ENCODE measurements at regions not wholly inside any gene's neighbourhood (a gene's known extent, or its start where the extent isn't known, plus 50 kb on each side); places are given as distances from the start of the nearest gene placed in this dataset.

DNA sequence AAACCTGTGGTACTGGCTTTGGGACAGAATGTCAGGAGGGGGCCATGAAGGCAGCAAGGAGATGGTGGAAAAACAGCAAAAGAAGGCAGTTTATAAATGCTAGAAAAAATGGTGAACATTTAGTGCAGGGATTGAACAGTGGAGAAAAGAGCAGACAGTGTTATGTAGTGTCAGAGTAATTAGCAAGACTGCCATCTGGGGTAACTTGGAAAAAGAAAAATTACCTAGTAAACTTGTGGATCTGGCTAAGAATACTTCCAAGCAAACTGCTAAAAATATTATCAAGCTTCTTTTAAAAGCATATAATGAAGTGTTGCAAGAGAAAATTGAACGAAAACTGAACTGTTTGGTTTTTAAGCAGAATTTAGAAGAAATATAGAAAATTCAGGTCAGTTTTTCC is 267.8 kb downstream of the INSIG2 start:
- RAD21 ChIA-PET (ENCODE audit: unreplicated experiment), result no interaction called here
- H3K4me3 ChIP-seq, result no peak overlapping the region
- H3K36me3 ChIP-seq (ENCODE audit: control insufficient read depth in 2 of 2, insufficient read depth in 2 of 2, low read length in 1 of 2), result no peaks in the 10 kb centered on the region
- no peaks in the 10 kb centered on the region for H3K79me2 ChIP-seq (ENCODE audit: control insufficient read depth, insufficient read depth, low read length)
- POLR2A ChIA-PET, result no interaction called here
- intact Hi-C loops (cut with micrococcal nuclease; ENCODE audit: unreplicated experiment), result no loop called here
- H3K9ac ChIP-seq (ENCODE audit: control insufficient read depth, insufficient read depth, low read length), result no peak overlapping the region
- H3K4me2 ChIP-seq (ENCODE audit: control insufficient read depth, insufficient read depth), result no peak overlapping the region
- no peak overlapping the region for H2AFZ ChIP-seq (ENCODE audit: control insufficient read depth, low read depth, low read length)
- no peaks in the 10 kb centered on the region for H3K9me3 ChIP-seq (replicated peaks; ENCODE audit: control insufficient read depth, insufficient read depth, low read length)
- DNase-seq (ENCODE audit: low read depth, low spot score) (no peak), FAIRE-seq (no peak), ATAC-seq (no peak)
- BruUV-seq (replicated peaks), result no TSS peak
- CTCF ChIA-PET, result no interaction called here
- in situ Hi-C loops (cut with MboI), result no loop called here
- H3K27me3 ChIP-seq (replicated peaks in 1 of 2; ENCODE audit: control insufficient read depth in 2 of 2, insufficient read depth in 2 of 2, low read length in 1 of 2), result no peaks in the 10 kb centered on the region; a peak in 1 of 4 replicates
- TF ChIP-seq, protein P1, sequence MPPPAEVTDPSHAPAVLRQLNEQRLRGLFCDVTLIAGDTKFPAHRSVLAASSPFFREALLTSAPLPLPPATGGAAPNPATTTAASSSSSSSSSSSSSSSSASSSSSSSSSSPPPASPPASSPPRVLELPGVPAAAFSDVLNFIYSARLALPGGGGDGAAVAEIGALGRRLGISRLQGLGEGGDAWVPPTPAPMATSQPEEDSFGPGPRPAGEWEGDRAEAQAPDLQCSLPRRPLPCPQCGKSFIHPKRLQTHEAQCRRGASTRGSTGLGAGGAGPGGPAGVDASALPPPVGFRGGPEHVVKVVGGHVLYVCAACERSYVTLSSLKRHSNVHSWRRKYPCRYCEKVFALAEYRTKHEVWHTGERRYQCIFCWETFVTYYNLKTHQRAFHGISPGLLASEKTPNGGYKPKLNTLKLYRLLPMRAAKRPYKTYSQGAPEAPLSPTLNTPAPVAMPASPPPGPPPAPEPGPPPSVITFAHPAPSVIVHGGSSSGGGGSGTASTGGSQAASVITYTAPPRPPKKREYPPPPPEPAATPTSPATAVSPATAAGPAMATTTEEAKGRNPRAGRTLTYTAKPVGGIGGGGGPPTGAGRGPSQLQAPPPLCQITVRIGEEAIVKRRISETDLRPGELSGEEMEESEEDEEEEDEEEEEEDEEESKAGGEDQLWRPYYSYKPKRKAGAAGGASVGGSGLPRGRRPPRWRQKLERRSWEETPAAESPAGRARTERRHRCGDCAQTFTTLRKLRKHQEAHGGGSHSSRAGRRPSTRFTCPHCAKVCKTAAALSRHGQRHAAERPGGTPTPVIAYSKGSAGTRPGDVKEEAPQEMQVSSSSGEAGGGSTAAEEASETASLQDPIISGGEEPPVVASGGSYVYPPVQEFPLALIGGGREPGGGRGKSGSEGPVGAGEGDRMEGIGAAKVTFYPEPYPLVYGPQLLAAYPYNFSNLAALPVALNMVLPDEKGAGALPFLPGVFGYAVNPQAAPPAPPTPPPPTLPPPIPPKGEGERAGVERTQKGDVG (CRISPR knock-in tag; IDR thresholded peaks at IDR 0.05), result no peak
- TF ChIP-seq, protein P2, sequence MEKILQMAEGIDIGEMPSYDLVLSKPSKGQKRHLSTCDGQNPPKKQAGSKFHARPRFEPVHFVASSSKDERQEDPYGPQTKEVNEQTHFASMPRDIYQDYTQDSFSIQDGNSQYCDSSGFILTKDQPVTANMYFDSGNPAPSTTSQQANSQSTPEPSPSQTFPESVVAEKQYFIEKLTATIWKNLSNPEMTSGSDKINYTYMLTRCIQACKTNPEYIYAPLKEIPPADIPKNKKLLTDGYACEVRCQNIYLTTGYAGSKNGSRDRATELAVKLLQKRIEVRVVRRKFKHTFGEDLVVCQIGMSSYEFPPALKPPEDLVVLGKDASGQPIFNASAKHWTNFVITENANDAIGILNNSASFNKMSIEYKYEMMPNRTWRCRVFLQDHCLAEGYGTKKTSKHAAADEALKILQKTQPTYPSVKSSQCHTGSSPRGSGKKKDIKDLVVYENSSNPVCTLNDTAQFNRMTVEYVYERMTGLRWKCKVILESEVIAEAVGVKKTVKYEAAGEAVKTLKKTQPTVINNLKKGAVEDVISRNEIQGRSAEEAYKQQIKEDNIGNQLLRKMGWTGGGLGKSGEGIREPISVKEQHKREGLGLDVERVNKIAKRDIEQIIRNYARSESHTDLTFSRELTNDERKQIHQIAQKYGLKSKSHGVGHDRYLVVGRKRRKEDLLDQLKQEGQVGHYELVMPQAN (conservative IDR thresholded peaks at IDR 0.05), result no peak
- no peak for TF ChIP-seq MYB (IDR thresholded peaks at IDR 0.05; ENCODE audit: borderline replicate concordance, low read depth, low read length)
- TF ChIP-seq, protein P3, sequence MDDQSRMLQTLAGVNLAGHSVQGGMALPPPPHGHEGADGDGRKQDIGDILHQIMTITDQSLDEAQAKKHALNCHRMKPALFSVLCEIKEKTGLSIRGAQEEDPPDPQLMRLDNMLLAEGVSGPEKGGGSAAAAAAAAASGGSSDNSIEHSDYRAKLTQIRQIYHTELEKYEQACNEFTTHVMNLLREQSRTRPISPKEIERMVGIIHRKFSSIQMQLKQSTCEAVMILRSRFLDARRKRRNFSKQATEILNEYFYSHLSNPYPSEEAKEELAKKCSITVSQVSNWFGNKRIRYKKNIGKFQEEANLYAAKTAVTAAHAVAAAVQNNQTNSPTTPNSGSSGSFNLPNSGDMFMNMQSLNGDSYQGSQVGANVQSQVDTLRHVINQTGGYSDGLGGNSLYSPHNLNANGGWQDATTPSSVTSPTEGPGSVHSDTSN (IDR thresholded peaks at IDR 0.05; ENCODE audit: insufficient replicate concordance, low read depth, low read length), result no peak
- TF ChIP-seq, protein P4, sequence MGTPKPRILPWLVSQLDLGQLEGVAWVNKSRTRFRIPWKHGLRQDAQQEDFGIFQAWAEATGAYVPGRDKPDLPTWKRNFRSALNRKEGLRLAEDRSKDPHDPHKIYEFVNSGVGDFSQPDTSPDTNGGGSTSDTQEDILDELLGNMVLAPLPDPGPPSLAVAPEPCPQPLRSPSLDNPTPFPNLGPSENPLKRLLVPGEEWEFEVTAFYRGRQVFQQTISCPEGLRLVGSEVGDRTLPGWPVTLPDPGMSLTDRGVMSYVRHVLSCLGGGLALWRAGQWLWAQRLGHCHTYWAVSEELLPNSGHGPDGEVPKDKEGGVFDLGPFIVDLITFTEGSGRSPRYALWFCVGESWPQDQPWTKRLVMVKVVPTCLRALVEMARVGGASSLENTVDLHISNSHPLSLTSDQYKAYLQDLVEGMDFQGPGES (IDR thresholded peaks at IDR 0.05), result no peak
- TF ChIP-seq, protein P5, sequence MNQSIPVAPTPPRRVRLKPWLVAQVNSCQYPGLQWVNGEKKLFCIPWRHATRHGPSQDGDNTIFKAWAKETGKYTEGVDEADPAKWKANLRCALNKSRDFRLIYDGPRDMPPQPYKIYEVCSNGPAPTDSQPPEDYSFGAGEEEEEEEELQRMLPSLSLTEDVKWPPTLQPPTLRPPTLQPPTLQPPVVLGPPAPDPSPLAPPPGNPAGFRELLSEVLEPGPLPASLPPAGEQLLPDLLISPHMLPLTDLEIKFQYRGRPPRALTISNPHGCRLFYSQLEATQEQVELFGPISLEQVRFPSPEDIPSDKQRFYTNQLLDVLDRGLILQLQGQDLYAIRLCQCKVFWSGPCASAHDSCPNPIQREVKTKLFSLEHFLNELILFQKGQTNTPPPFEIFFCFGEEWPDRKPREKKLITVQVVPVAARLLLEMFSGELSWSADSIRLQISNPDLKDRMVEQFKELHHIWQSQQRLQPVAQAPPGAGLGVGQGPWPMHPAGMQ (IDR thresholded peaks at IDR 0.05; ENCODE audit: borderline replicate concordance), result no peak
- TF ChIP-seq EP300 (IDR thresholded peaks at IDR 0.05; ENCODE audit: borderline replicate concordance in 1 of 2, control insufficient read depth in 1 of 2, low read depth in 2 of 2, low read length in 2 of 2), result no peak
- 0% methylated on average over 1 of the region's 1 CpG for WGBS (ENCODE audit: insufficient coverage, insufficient replicate concordance, low lambda C conversion rate, missing lambda C conversion rate)
- H4K20me1 ChIP-seq (ENCODE audit: control insufficient read depth, insufficient read depth), result no peaks in the 10 kb centered on the region
- H3K4me1 ChIP-seq (ENCODE audit: control insufficient read depth, insufficient read depth, low read length), result no peaks in the 10 kb centered on the region
- no peak overlapping the region for H3K27ac ChIP-seq (ENCODE audit: control insufficient read depth, insufficient read depth)
- SMC1A ChIA-PET (ENCODE audit: uncharacterized antibody, unreplicated experiment), result no interaction called here

All from GM12878 (cell line).